ENCODE measurements at regions not wholly inside any gene's neighbourhood (a gene's known extent, or its start where the extent isn't known, plus 50 kb on each side); places are given as distances from the start of the nearest gene placed in this dataset. TPM values are rescaled to one million over a fixed set of nuclear protein-coding genes. Genes with fewer than 3 reads are reported as not detected.
"Not testable (repeated sequence)": the region's sequence is repeated elsewhere in the genome, so short reads cannot be mapped to it uniquely, and the experiment has no call there.

GRCh38 chr17:30586818-30587595, 109.8 kb downstream of the GOSR1 start:
- Histone ChIP-seq H3K4me3 (no peak overlapping the region), H3K27ac (no peak overlapping the region), H3K27me3 (no peaks in the 10 kb centered on the region), H3K36me3 (no peaks in the 10 kb centered on the region), H3K4me1 (ENCODE audit: insufficient read depth) (no peaks in the 10 kb centered on the region), H3K9me3 (no peaks in the 10 kb centered on the region)
- intact Hi-C loops (cut with DNase I) = no loop called here
- WGBS, 3 donors = 94 to 97% (median 96%) methylated on average over 5 of the region's 5 CpGs
- TF ChIP-seq POLR2A (IDR thresholded peaks at IDR 0.05) = no peak
- DNase-seq = no peak

- H3K4me3 ChIP-seq = no peak overlapping the region
- H3K36me3 ChIP-seq = no peaks in the 10 kb centered on the region
- intact Hi-C loops (cut with DNase I) = no loop called here
- no peak for DNase-seq
- no peaks in the 10 kb centered on the region for H3K27me3 ChIP-seq
- no peaks in the 10 kb centered on the region for H3K9me3 ChIP-seq
- H3K4me1 ChIP-seq (ENCODE audit: insufficient read depth) = no peaks in the 10 kb centered on the region
- TF ChIP-seq, protein P1, sequence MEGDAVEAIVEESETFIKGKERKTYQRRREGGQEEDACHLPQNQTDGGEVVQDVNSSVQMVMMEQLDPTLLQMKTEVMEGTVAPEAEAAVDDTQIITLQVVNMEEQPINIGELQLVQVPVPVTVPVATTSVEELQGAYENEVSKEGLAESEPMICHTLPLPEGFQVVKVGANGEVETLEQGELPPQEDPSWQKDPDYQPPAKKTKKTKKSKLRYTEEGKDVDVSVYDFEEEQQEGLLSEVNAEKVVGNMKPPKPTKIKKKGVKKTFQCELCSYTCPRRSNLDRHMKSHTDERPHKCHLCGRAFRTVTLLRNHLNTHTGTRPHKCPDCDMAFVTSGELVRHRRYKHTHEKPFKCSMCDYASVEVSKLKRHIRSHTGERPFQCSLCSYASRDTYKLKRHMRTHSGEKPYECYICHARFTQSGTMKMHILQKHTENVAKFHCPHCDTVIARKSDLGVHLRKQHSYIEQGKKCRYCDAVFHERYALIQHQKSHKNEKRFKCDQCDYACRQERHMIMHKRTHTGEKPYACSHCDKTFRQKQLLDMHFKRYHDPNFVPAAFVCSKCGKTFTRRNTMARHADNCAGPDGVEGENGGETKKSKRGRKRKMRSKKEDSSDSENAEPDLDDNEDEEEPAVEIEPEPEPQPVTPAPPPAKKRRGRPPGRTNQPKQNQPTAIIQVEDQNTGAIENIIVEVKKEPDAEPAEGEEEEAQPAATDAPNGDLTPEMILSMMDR (IDR thresholded peaks at IDR 0.05) = no peak
- TF ChIP-seq EP300 (IDR thresholded peaks at IDR 0.05) (no peak), POLR2A (IDR thresholded peaks at IDR 0.05) (no peak)
- H3K27ac ChIP-seq = no peak overlapping the region
- WGBS, 3 donors = 28 to 42% (median 31%) methylated on average over 5 of the region's 5 CpGs
Observed at GRCh38 chr17:30584810-30585209, 107.6 kb downstream of the GOSR1 start.

- no peak overlapping the region for H3K27ac ChIP-seq
- DNase-seq = no peak
- H3K4me3 ChIP-seq = no peak overlapping the region
- TF ChIP-seq POLR2A (IDR thresholded peaks at IDR 0.05) (no peak), EP300 (IDR thresholded peaks at IDR 0.05) (no peak)
- TF ChIP-seq, protein P1 (IDR thresholded peaks at IDR 0.05) = no peak
- H3K27me3 ChIP-seq = no peaks in the 10 kb centered on the region
- intact Hi-C loops (cut with DNase I) = no loop called here
- 91% methylated on average over 2 of the region's 2 CpGs for WGBS, 3 donors
- H3K4me1 ChIP-seq (ENCODE audit: insufficient read depth) = no peaks in the 10 kb centered on the region
- no peaks in the 10 kb centered on the region for H3K36me3 ChIP-seq
- no peaks in the 10 kb centered on the region for H3K9me3 ChIP-seq
Observed at GRCh38 chr17:30580916-30581315, 103.7 kb downstream of the GOSR1 start.

DNA sequence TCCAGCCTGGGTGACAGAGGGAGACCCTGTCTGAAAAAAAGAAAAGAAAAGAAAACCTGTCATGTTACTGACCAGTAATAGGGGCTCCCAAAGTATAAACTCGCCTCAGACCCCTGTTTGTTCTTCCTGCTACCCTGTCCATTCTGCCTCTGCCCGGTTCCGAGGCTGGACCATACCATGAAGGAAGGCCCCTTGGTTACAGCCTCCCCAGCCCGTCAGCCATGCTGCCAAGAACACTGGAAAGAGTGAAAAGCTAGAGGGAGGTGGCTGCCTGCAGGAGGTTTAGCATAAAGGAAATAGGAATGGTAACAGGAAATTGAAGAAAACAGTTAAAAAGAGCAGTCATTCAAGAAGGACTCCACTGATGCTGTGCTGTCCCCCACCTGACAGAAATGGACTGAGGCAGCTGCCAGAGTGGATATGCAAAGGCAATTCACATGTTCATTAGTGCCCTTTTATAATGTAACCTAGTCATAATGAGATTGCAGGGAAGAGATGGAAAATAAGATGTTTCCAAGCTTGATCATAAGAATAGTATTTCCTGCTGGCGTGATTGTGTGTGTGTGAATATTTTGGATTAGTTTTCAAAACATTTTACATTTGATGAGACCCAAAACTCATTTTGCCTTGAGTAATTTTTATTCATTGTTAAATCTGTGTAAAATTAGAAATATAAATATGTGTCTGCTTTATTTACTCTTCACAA, 102.6 kb downstream of the GOSR1 start:
- no peaks in the 10 kb centered on the region for H3K9me3 ChIP-seq
- H3K4me3 ChIP-seq = no peak overlapping the region
- H3K27ac ChIP-seq = no peak overlapping the region
- H3K36me3 ChIP-seq = no peaks in the 10 kb centered on the region
- TF ChIP-seq POLR2A (IDR thresholded peaks at IDR 0.05) = no peak
- TF ChIP-seq, protein P1 (IDR thresholded peaks at IDR 0.05) = no peak
- no peak for TF ChIP-seq EP300 (IDR thresholded peaks at IDR 0.05)
- DNase-seq = no peak
- H3K4me1 ChIP-seq (ENCODE audit: insufficient read depth) = no peaks in the 10 kb centered on the region
- 62 to 70% (median 67%) methylated on average over 5 of the region's 5 CpGs for WGBS, 3 donors
- intact Hi-C loops (cut with DNase I) = no loop called here
- H3K27me3 ChIP-seq = no peaks in the 10 kb centered on the region

DNA sequence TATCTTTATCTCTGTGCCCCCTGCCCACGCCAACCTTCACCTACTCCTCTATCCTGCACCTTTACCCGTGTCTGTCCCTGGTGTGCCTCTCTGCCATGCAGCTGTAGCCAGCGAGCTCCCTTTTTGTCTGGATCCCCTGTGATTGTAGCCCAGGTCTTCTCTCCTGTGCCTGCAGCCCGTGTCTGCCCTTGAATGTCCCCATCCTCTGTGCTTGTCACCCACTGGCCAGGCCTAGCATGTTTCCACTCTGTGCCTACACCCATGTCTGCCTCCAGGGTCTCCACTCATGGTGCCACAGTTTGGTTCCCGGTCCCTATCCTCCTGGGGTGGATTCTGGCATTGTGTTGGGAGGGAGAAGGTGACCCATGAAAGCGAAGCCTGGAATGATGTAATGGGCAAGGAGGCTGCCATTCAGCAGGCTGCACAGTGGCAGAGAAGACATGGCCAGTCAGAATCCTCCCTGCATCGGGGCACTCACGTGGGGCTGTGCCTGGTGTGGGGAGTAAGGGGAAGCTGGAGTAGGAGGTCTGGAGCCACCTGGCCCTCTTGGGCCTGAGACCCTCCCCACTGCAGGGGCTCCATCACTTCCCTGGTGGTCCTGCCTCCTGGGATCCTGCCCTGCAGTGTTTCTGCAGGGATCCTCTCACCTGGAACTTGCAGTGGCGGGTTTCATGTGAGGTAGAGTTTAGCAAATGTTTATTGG, 101.0 kb downstream of the GOSR1 start:
- not testable (repeated sequence) for DNase-seq

More for the DNA sequence above, 101.0 kb downstream of the GOSR1 start:
- H3K36me3 ChIP-seq; H3K27me3 ChIP-seq; H3K4me1 ChIP-seq (ENCODE audit: insufficient read depth); H3K4me3 ChIP-seq; H3K9me3 ChIP-seq; intact Hi-C loops (cut with DNase I); H3K27ac ChIP-seq: not testable (repeated sequence)
- 75 to 90% (median 80%) methylated on average over 9 of the region's 9 CpGs for WGBS, 3 donors

Small RNA genes in the stretch of these regions (small RNA-seq; reads per million reads assigned to genes)
- gene AC005562.1 (not detected), gene AC127024.7 (not detected), gene RN7SL316P (not detected)

All from ovary (tissue), 7 donors.